Endothelial cell (in vitro differentiated cells): ENCODE measurements at regions not wholly inside any gene's neighbourhood (a gene's known extent, or its start where the extent isn't known, plus 50 kb on each side); places are given as distances from the start of the nearest gene placed in this dataset.
"Not testable (repeated sequence)": the region's sequence is repeated elsewhere in the genome, so short reads cannot be mapped to it uniquely, and the experiment has no call there.

ENCODE experiments used
- DNase-seq: peaks from one replicate; pipeline ENCODE4 v3.0.0; 2021; ENCODE audit warnings: low spot score
- H3K27ac Mint-ChIP-seq: one replicate; pipeline ENCODE4 v1.8.0; 2021; ENCODE audit warnings: mixed read lengths, inconsistent platforms; ENCODE audit not compliant: unreplicated experiment
- H3K27me3 Mint-ChIP-seq: one replicate; pipeline ENCODE4 v1.8.0; 2021; ENCODE audit warnings: mild to moderate bottlenecking, moderate library complexity, mixed read lengths, inconsistent platforms; ENCODE audit not compliant: unreplicated experiment
- H3K36me3 Mint-ChIP-seq: one replicate; pipeline ENCODE4 v1.8.0; 2021; ENCODE audit warnings: mild to moderate bottlenecking, low read depth, mixed read lengths, inconsistent platforms; ENCODE audit not compliant: unreplicated experiment
- H3K4me1 Mint-ChIP-seq: one replicate; pipeline ENCODE4 v1.8.0; 2021; ENCODE audit warnings: mild to moderate bottlenecking, mixed read lengths, inconsistent platforms; ENCODE audit not compliant: unreplicated experiment
- H3K4me3 Mint-ChIP-seq: one replicate; pipeline ENCODE4 v1.8.0; 2021; ENCODE audit warnings: mild to moderate bottlenecking, mixed read lengths, inconsistent platforms; ENCODE audit not compliant: unreplicated experiment
- H3K9me3 Mint-ChIP-seq: one replicate; pipeline ENCODE4 v1.8.0; 2021; ENCODE audit warnings: mixed read lengths, inconsistent platforms; ENCODE audit not compliant: unreplicated experiment
- TF ChIP-seq, protein P1 (sequence below): fragments of 200-600 bp; sonication (generic); IDR thresholded peaks from one replicate; pipeline ENCODE4 v1.5.0; 2021; ENCODE audit warnings: antibody characterized with exemption; ENCODE audit not compliant: unreplicated experiment

DNA sequence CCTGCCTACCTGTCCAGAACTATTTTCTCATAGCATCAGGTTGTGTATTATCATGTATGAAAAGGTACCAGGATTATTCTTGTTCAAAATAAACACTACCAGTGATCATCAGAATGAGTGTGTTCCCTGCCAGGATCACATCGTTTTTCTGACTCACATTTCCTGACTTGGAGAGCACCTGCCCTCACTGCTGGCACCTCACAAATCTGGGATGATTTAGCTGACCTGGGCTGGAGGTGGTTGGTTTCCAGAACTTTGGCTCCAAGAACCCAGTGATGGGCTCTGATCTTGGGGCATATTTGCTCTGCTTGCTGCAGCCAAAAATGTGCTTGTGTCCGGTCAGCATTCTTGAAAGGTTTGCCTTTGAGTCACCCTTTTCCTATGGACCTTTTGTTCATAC lies 836.3 kb upstream of the ACVR2A start:
- Mint-ChIP-seq H3K36me3 (no peaks in the 10 kb centered on the region), H3K4me1 (no peaks in the 10 kb centered on the region), H3K4me3 (no peak overlapping the region), H3K27ac (no peak overlapping the region), H3K27me3 (no peaks in the 10 kb centered on the region), H3K9me3 (no peaks in the 10 kb centered on the region)
- DNase-seq = no peak
- TF ChIP-seq, protein P1, sequence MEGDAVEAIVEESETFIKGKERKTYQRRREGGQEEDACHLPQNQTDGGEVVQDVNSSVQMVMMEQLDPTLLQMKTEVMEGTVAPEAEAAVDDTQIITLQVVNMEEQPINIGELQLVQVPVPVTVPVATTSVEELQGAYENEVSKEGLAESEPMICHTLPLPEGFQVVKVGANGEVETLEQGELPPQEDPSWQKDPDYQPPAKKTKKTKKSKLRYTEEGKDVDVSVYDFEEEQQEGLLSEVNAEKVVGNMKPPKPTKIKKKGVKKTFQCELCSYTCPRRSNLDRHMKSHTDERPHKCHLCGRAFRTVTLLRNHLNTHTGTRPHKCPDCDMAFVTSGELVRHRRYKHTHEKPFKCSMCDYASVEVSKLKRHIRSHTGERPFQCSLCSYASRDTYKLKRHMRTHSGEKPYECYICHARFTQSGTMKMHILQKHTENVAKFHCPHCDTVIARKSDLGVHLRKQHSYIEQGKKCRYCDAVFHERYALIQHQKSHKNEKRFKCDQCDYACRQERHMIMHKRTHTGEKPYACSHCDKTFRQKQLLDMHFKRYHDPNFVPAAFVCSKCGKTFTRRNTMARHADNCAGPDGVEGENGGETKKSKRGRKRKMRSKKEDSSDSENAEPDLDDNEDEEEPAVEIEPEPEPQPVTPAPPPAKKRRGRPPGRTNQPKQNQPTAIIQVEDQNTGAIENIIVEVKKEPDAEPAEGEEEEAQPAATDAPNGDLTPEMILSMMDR = no peak

DNA sequence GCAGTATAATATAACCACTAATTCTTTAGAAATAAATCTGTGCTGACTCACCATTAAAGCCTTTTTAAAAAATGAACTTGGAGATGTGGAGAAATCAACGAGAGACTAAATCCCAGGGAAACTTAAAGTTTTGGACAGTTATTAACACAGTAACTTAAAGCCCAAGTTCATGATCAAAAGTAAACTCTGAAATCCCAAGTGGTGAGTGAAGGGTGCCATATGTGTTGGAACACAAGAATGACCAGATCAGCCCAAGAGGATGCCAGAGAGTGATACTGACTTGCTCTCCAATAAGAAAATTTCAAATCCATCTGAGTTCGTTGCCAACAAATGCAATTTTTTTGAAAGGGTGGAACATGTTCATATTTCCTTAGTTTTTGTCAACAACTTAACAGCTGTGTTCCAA lies 838.1 kb upstream of the ACVR2A start:
- H3K9me3 Mint-ChIP-seq = no peaks in the 10 kb centered on the region
- no peak overlapping the region for H3K4me3 Mint-ChIP-seq
- DNase-seq = no peak
- H3K4me1 Mint-ChIP-seq = no peaks in the 10 kb centered on the region
- no peak overlapping the region for H3K27ac Mint-ChIP-seq
- no peaks in the 10 kb centered on the region for H3K27me3 Mint-ChIP-seq
- TF ChIP-seq, protein P1 = no peak
- H3K36me3 Mint-ChIP-seq = no peaks in the 10 kb centered on the region

DNA sequence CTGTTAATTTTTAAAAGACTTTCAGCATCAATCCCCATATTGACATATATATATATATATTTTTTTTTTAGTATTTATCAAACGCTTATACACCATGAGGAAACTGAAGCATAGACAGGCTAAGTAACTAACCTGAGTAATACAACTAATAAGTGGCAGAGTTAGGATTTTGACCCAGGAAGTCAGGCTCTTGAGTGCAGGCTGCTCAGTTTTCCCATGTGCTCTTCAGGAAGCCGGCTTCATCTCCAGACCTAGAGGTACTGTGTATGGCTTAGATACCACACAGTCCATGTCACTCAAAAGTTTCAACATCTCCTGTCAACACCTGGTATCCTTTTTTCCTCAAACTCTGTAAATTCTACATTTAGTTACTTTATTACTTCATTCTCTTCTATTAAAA lies 841.7 kb upstream of the ACVR2A start:
- no peaks in the 10 kb centered on the region for H3K4me1 Mint-ChIP-seq
- TF ChIP-seq, protein P1 = no peak
- H3K9me3 Mint-ChIP-seq = no peaks in the 10 kb centered on the region
- H3K27ac Mint-ChIP-seq = no peak overlapping the region
- DNase-seq = no peak
- H3K4me3 Mint-ChIP-seq = no peak overlapping the region
- no peaks in the 10 kb centered on the region for H3K36me3 Mint-ChIP-seq
- H3K27me3 Mint-ChIP-seq = no peaks in the 10 kb centered on the region

DNA sequence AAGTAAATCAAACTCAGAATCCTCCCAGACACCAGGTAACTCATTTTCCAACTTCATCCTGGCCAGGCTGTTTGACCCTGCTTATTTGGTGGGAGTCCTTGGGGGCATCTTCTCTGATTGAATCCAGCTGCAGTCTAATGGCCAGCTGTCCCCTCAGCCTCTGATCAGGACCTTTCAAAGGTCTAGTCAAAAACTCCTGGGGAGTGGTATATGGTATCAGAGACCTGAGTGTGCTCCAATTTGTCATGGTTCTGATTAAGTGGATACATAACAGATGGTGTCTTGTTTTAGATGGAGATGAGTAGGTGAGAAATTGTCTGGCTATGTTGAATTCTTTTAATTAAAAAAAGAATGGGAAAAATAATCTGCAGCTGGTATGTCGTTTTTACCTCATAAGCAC lies 842.6 kb upstream of the ACVR2A start:
- DNase-seq = no peak
- H3K4me3 Mint-ChIP-seq = no peak overlapping the region
- H3K27ac Mint-ChIP-seq = no peak overlapping the region
- H3K9me3 Mint-ChIP-seq = no peaks in the 10 kb centered on the region
- H3K27me3 Mint-ChIP-seq = no peaks in the 10 kb centered on the region
- TF ChIP-seq, protein P1 = no peak
- no peaks in the 10 kb centered on the region for H3K4me1 Mint-ChIP-seq
- H3K36me3 Mint-ChIP-seq = no peaks in the 10 kb centered on the region

DNA sequence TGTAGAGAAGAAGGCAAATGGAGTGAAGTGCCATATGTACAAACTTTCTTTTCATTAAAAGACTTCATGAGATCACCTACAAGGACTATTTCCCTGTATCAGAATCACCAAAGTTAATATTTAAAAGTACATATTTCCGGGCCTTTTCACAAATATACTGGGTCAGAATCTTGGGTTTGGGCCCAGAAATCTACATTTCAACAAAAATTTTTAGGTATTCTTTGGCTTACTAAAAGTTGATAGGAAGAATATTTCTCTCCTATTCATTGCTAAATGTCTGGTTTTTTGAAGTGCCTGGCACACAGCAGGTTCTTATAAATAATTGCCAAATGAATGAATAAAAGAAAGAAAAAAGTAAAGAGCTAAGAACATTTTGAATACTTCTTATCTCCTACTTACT lies 843.8 kb upstream of the ACVR2A start:
- Mint-ChIP-seq H3K9me3 (no peaks in the 10 kb centered on the region), H3K27me3 (no peaks in the 10 kb centered on the region), H3K4me3 (no peak overlapping the region), H3K27ac (no peak overlapping the region), H3K36me3 (no peaks in the 10 kb centered on the region), H3K4me1 (no peaks in the 10 kb centered on the region)
- TF ChIP-seq, protein P1 = no peak
- no peak for DNase-seq

DNA sequence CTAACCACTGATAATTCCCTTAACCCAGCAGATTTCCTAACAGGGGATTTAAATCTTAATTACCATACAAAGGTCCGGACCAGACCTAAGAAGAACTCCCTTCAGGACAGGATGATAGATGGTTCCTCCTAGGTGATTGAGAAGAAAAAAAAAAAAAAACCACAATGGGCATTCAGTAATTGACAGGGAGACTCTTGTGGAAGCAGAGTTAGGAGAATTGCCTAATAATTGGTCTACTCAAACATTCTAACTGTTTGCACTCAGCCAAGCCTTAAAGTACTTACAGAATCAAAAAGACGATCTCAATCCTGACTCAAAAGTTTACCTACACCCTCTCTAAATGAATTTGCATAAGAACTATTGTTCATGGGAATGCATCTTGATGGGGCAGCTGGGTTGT lies 844.7 kb upstream of the ACVR2A start:
- not testable (repeated sequence) for H3K27me3 Mint-ChIP-seq, H3K36me3 Mint-ChIP-seq, H3K27ac Mint-ChIP-seq, H3K4me1 Mint-ChIP-seq, H3K4me3 Mint-ChIP-seq, H3K9me3 Mint-ChIP-seq, DNase-seq
